Hepatocyte (in vitro differentiated cells): ENCODE measurements at regions not wholly inside any gene's neighbourhood (a gene's known extent, or its start where the extent isn't known, plus 50 kb on each side); places are given as distances from the start of the nearest gene placed in this dataset.

ENCODE experiments used
- EZH2phosphoT487 ChIP-seq: fragments of 200-600 bp; sonication (generic); IDR thresholded peaks from one replicate; pipeline ENCODE4 v1.6.1; 2018; ENCODE audit warnings: antibody characterized with exemption, mild to moderate bottlenecking, low read depth, moderate library complexity; ENCODE audit not compliant: unreplicated experiment, severe bottlenecking
- TF ChIP-seq, protein P1 (sequence below): fragments of 200-600 bp; sonication (generic); IDR thresholded peaks from 2 replicates; pipeline ENCODE4 v1.5.1; 2016; ENCODE audit warnings: antibody characterized with exemption, mild to moderate bottlenecking; ENCODE audit not compliant: poor library complexity

DNA sequence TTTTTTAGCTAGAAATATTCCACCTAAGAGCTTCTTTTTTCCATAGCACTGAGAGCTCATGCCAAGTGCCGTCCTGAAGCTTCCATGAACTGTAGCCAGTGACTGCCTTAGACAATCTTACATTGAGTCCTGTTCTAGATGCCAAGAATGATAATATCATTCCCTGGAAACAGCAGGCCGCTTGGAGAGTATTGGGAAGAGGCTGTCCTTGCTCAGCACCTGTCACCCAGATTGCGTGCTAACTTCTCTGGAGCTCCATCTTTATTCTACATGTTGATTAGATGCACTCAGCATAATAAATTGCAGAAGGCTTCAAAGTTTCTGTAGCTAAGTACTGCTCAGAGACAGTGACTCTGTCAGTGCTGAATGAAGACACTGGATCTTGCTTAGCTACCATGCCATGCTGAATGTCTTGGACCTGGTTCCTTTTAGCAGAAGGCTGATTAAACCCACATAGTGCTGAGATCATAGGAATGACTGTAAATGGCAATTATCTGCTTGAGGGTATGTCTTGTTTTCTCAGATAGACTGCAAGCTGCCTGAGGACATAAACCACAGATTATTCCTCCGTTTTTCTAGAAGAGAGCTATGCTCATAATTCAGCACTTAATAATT, 83.1 kb upstream of the IRF2BP2 start:
- TF ChIP-seq, protein P1, sequence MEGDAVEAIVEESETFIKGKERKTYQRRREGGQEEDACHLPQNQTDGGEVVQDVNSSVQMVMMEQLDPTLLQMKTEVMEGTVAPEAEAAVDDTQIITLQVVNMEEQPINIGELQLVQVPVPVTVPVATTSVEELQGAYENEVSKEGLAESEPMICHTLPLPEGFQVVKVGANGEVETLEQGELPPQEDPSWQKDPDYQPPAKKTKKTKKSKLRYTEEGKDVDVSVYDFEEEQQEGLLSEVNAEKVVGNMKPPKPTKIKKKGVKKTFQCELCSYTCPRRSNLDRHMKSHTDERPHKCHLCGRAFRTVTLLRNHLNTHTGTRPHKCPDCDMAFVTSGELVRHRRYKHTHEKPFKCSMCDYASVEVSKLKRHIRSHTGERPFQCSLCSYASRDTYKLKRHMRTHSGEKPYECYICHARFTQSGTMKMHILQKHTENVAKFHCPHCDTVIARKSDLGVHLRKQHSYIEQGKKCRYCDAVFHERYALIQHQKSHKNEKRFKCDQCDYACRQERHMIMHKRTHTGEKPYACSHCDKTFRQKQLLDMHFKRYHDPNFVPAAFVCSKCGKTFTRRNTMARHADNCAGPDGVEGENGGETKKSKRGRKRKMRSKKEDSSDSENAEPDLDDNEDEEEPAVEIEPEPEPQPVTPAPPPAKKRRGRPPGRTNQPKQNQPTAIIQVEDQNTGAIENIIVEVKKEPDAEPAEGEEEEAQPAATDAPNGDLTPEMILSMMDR = no peak
- TF ChIP-seq EZH2phosphoT487 = no peak
